SK-N-SH treated with all-trans-retinoic acid at 6 μM for 48 hours (cell line): ENCODE measurements at regions not wholly inside any gene's neighbourhood (a gene's known extent, or its start where the extent isn't known, plus 50 kb on each side); places are given as distances from the start of the nearest gene placed in this dataset.

Experiments
- ATAC-seq: fragments of 200-7000 bp; cut with Tn5 transposase; 3 replicates; pipeline ENCODE4 v1.9.1; 2020; ENCODE audit warnings: mild to moderate bottlenecking, moderate library complexity
- ARNTL ChIP-seq: fragments of 450-650 bp; formaldehyde crosslinking; IDR thresholded peaks from 2 replicates; pipeline ENCODE4 v1.5.0; 2020; ENCODE audit warnings: low read depth, mild to moderate bottlenecking, moderate library complexity, borderline replicate concordance
- BACH2 ChIP-seq: fragments of 250-450 bp; sonication (Bioruptor Pico); IDR thresholded peaks from 2 replicates; pipeline ENCODE4 v1.9.0; 2021; ENCODE audit warnings: mild to moderate bottlenecking, borderline replicate concordance
- CREB5 ChIP-seq: fragments of 250-450 bp; sonication (Bioruptor Pico); IDR thresholded peaks from 2 replicates; pipeline ENCODE4 v1.5.1; 2020; ENCODE audit warnings: low read depth, mild to moderate bottlenecking, moderate library complexity
- CSDC2 ChIP-seq: fragments of 250-450 bp; sonication (Bioruptor Pico); IDR thresholded peaks from 2 replicates; pipeline ENCODE4 v1.5.0; 2020; ENCODE audit warnings: mild to moderate bottlenecking, moderate library complexity
- CSRNP3 ChIP-seq: fragments of 250-450 bp; sonication (Bioruptor Pico); IDR thresholded peaks from 2 replicates; pipeline ENCODE4 v1.5.1; 2021; ENCODE audit warnings: mild to moderate bottlenecking, moderate library complexity
- ESRRG ChIP-seq: fragments of 250-450 bp; sonication (Bioruptor Pico); IDR thresholded peaks from 2 replicates; pipeline ENCODE4 v1.6.1; 2021; ENCODE audit warnings: mild to moderate bottlenecking
- GLIS3 ChIP-seq: fragments of 250-450 bp; sonication (Bioruptor Pico); IDR thresholded peaks from 2 replicates; pipeline ENCODE4 v1.5.0; 2020; ENCODE audit warnings: mild to moderate bottlenecking, moderate library complexity
- ISL1 ChIP-seq: fragments of 250-450 bp; sonication (Bioruptor Pico); IDR thresholded peaks from 2 replicates; pipeline ENCODE4 v2.1.2; 2022; ENCODE audit warnings: mild to moderate bottlenecking, moderate library complexity
- OSR1 ChIP-seq: fragments of 250-450 bp; sonication (Bioruptor Pico); IDR thresholded peaks from 2 replicates; pipeline ENCODE4 v1.8.0; 2022; ENCODE audit warnings: moderate library complexity, mild to moderate bottlenecking, inconsistent platforms
- PATZ1 ChIP-seq: fragments of 250-450 bp; sonication (Bioruptor Pico); IDR thresholded peaks from 2 replicates; pipeline ENCODE4 v1.8.0; 2020; ENCODE audit warnings: mild to moderate bottlenecking, moderate library complexity, borderline replicate concordance
- RARB ChIP-seq: fragments of 250-450 bp; sonication (Bioruptor Pico); IDR thresholded peaks from 2 replicates; pipeline ENCODE4 v1.8.0; 2021; ENCODE audit warnings: mild to moderate bottlenecking, moderate library complexity
- SNAI2 ChIP-seq: fragments of 250-450 bp; sonication (Bioruptor Pico); IDR thresholded peaks from 2 replicates; pipeline ENCODE4 v1.5.0; 2020; ENCODE audit warnings: mild to moderate bottlenecking, moderate library complexity
- TCF4 ChIP-seq: fragments of 250-450 bp; sonication (Bioruptor Pico); IDR thresholded peaks from 2 replicates; pipeline ENCODE4 v1.8.0; 2021; ENCODE audit warnings: mild to moderate bottlenecking, moderate library complexity, borderline replicate concordance
- TOX ChIP-seq: fragments of 250-450 bp; sonication (Bioruptor Pico); IDR thresholded peaks from 2 replicates; pipeline ENCODE4 v1.8.0; 2021; ENCODE audit warnings: mild to moderate bottlenecking, moderate library complexity, borderline replicate concordance
- TSHZ2 ChIP-seq: fragments of 250-450 bp; sonication (Bioruptor Pico); IDR thresholded peaks from 2 replicates; pipeline ENCODE4 v1.5.0; 2020; ENCODE audit warnings: mild to moderate bottlenecking, moderate library complexity
- ZC3H10 ChIP-seq: fragments of 250-450 bp; sonication (Bioruptor Pico); IDR thresholded peaks from 2 replicates; pipeline ENCODE4 v1.5.1; 2021; ENCODE audit warnings: mild to moderate bottlenecking, moderate library complexity
- ZFP3 ChIP-seq: fragments of 250-450 bp; sonication (Bioruptor Pico); IDR thresholded peaks from 2 replicates; pipeline ENCODE4 v1.5.0; 2020; ENCODE audit warnings: mild to moderate bottlenecking, moderate library complexity
- ZNF565 ChIP-seq: fragments of 450-650 bp; formaldehyde crosslinking; conservative IDR thresholded peaks from 2 replicates; pipeline ENCODE4 v1.5.0; 2020; ENCODE audit warnings: low read depth, mild to moderate bottlenecking, moderate library complexity
- ZNF8 ChIP-seq: fragments of 450-650 bp; formaldehyde crosslinking; IDR thresholded peaks from 2 replicates; pipeline ENCODE4 v1.5.0; 2020; ENCODE audit warnings: mild to moderate bottlenecking, moderate library complexity

- ATAC-seq = no peak
- TF ChIP-seq ZNF8 (CRISPR knock-in tag) (no peak), CREB5 (CRISPR knock-in tag) (no peak), ZNF565 (no peak), TCF4 (CRISPR knock-in tag) (no peak), CSRNP3 (CRISPR knock-in tag) (no peak), ESRRG (CRISPR knock-in tag) (no peak), PATZ1 (CRISPR knock-in tag) (no peak), BACH2 (no peak), SNAI2 (CRISPR knock-in tag) (no peak)
Measured at GRCh38 chr6:40247516-40248115, 313.4 kb upstream of the MOCS1 start.

GRCh38 chr6:40244699-40245098 is 310.4 kb upstream of the MOCS1 start:
- no peak for ATAC-seq
- TF ChIP-seq OSR1 (CRISPR knock-in tag) (no peak), GLIS3 (CRISPR knock-in tag) (no peak), ARNTL (CRISPR knock-in tag) (no peak), CSRNP3 (CRISPR knock-in tag) (no peak), PATZ1 (CRISPR knock-in tag) (no peak), ZNF8 (CRISPR knock-in tag) (no peak), CSDC2 (CRISPR knock-in tag) (no peak), ZNF565 (no peak), RARB (CRISPR knock-in tag) (no peak), TCF4 (CRISPR knock-in tag) (no peak), ZFP3 (CRISPR knock-in tag) (no peak), ISL1 (CRISPR knock-in tag) (no peak), TSHZ2 (CRISPR knock-in tag) (no peak), BACH2 (no peak), SNAI2 (CRISPR knock-in tag) (no peak)

- no peak for ATAC-seq
- no peak for TF ChIP-seq ARNTL (CRISPR knock-in tag)
- TF ChIP-seq GLIS3 (CRISPR knock-in tag) = no peak
- TF ChIP-seq PATZ1 (CRISPR knock-in tag) = no peak
- no peak for TF ChIP-seq SNAI2 (CRISPR knock-in tag)
- no peak for TF ChIP-seq ZNF565
- no peak for TF ChIP-seq RARB (CRISPR knock-in tag)
- TF ChIP-seq ZC3H10 (CRISPR knock-in tag) = no peak
- no peak for TF ChIP-seq CSDC2 (CRISPR knock-in tag)
- no peak for TF ChIP-seq CREB5 (CRISPR knock-in tag)
- TF ChIP-seq TOX = no peak
Measured at GRCh38 chr6:40232698-40233097, 298.4 kb upstream of the MOCS1 start.
